Esophagus squamous epithelium (tissue), 5 donors: ENCODE measurements at regions not wholly inside any gene's neighbourhood (a gene's known extent, or its start where the extent isn't known, plus 50 kb on each side); places are given as distances from the start of the nearest gene placed in this dataset.
"Not testable (repeated sequence)": the region's sequence is repeated elsewhere in the genome, so short reads cannot be mapped to it uniquely, and the experiment has no call there.

Source experiments
- DNase-seq: peaks from one replicate; lab custom pipeline; 2025; lab: John Stamatoyannopoulos, UW
- H3K27ac ChIP-seq, 4 donors: fragments of 200-600 bp; sonication (generic); one replicate each; pipeline ENCODE4 v1.5.1; 2016 to 2019; ENCODE audit warnings: mild to moderate bottlenecking in 1 of 4
- H3K27me3 ChIP-seq, 4 donors: fragments of 200-600 bp; sonication (generic); 1 replicate in 3 of 4; 2 replicates in 1 of 4; pipeline versions ENCODE4 v1.5.1 to v1.6.0; 2017 to 2021; ENCODE audit warnings: antibody characterized with exemption in 1 of 4
- H3K36me3 ChIP-seq, 3 donors: fragments of 200-600 bp; sonication (generic); one replicate each; pipeline ENCODE4 v1.5.1; 2016 to 2019
- H3K4me1 ChIP-seq, 3 donors: fragments of 200-600 bp; sonication (generic); one replicate each; pipeline ENCODE4 v1.5.1; 2017 to 2019
- H3K4me3 ChIP-seq, 4 donors: fragments of 200-600 bp; sonication (generic); 1 replicate in 3 of 4; 2 replicates in 1 of 4; pipeline ENCODE4 v1.5.1; 2016 to 2019; ENCODE audit warnings: mild to moderate bottlenecking in 2 of 4, moderate library complexity in 1 of 4
- H3K9me3 ChIP-seq, 3 donors: fragments of 200-600 bp; sonication (generic); one replicate each; pipeline ENCODE4 v1.5.1; 2016 to 2019
- CTCF ChIP-seq, 6 experiments: fragments of 450-650 bp in 4 of 6; fragments of 200-600 bp in 2 of 6; sonication (generic) in 2 of 6; IDR thresholded peaks; one replicate each; pipeline ENCODE4 v1.5.1; 2016 to 2019; ENCODE audit warnings: antibody characterized with exemption in 6 of 6, mild to moderate bottlenecking in 4 of 6, moderate library complexity in 4 of 6
- POLR2A ChIP-seq, 4 donors: fragments of 450-650 bp; IDR thresholded peaks; one replicate each; pipeline ENCODE4 v1.6.1; 2017; ENCODE audit warnings: antibody characterized with exemption in 4 of 4, mild to moderate bottlenecking in 4 of 4, moderate library complexity in 3 of 4
- WGBS, 2 donors: methylation state at CpG; one replicate each; pipeline ENCODE4 v1.1.5; 2018; 5-methylcytosine and 5-hydroxymethylcytosine counted together
- intact Hi-C: fragments of 100-400 bp; cut with DNase I; formaldehyde crosslinking; loops from one replicate; pipeline ENCODE4 v1.15.0; 2022
- donor health status: DM: yes; HTN: yes; CAD: no.

GRCh38 chr12:18887368-18887767 is 149.4 kb downstream of the CAPZA3 start:
- WGBS, 2 donors = 58 to 73% methylated on average over 4 of the region's 4 CpGs
- Histone ChIP-seq H3K4me3 (no peak overlapping the region), H3K4me1 (no peaks in the 10 kb centered on the region), H3K36me3 (no peaks in the 10 kb centered on the region), H3K27me3 (no peaks in the 10 kb centered on the region), H3K9me3 (no peaks in the 10 kb centered on the region), H3K27ac (no peak overlapping the region)
- no peak for DNase-seq
- TF ChIP-seq CTCF (IDR thresholded peaks at IDR 0.05) (no peak), POLR2A (IDR thresholded peaks at IDR 0.05) (no peak)
- intact Hi-C loops = no loop called here

- no peaks in the 10 kb centered on the region for H3K4me1 ChIP-seq
- no peak for TF ChIP-seq POLR2A (IDR thresholded peaks at IDR 0.05)
- no peak for TF ChIP-seq CTCF (IDR thresholded peaks at IDR 0.05)
- H3K27me3 ChIP-seq = no peaks in the 10 kb centered on the region
- no peaks in the 10 kb centered on the region for H3K36me3 ChIP-seq
- no peak for DNase-seq
- intact Hi-C loops = no loop called here
- 59 to 69% methylated on average over 2 of the region's 2 CpGs for WGBS, 2 donors
- H3K9me3 ChIP-seq = no peaks in the 10 kb centered on the region
- no peak overlapping the region for H3K27ac ChIP-seq
- H3K4me3 ChIP-seq = no peak overlapping the region
These were observed 150.1 kb downstream of the CAPZA3 start for GRCh38 chr12:18888047-18888446.

GRCh38 chr12:18890621-18891020 is 152.7 kb downstream of the CAPZA3 start:
- intact Hi-C loops, H3K36me3 ChIP-seq, H3K4me3 ChIP-seq, H3K27me3 ChIP-seq, DNase-seq, H3K4me1 ChIP-seq, H3K27ac ChIP-seq, H3K9me3 ChIP-seq: not testable (repeated sequence)
- 48 to 57% methylated on average over 3 of the region's 3 CpGs for WGBS, 2 donors

- no peak for TF ChIP-seq POLR2A (IDR thresholded peaks at IDR 0.05)
- no peak for TF ChIP-seq CTCF (IDR thresholded peaks at IDR 0.05)
- no peak overlapping the region for H3K4me3 ChIP-seq
- no peaks in the 10 kb centered on the region for H3K36me3 ChIP-seq
- WGBS, 2 donors = 80 to 91% methylated on average over 1 to 6 of the region's 9 CpGs
- no peak for DNase-seq
- intact Hi-C loops = no loop called here
- H3K9me3 ChIP-seq = no peaks in the 10 kb centered on the region
- no peaks in the 10 kb centered on the region for H3K4me1 ChIP-seq
- no peaks in the 10 kb centered on the region for H3K27me3 ChIP-seq
- H3K27ac ChIP-seq = no peak overlapping the region
These were observed 157.6 kb downstream of the CAPZA3 start for GRCh38 chr12:18895540-18895939.

GRCh38 chr12:18895946-18896345 is 158.0 kb downstream of the CAPZA3 start:
- H3K9me3 ChIP-seq = no peaks in the 10 kb centered on the region
- no peak overlapping the region for H3K27ac ChIP-seq
- no peak overlapping the region for H3K4me3 ChIP-seq
- no peak for DNase-seq
- H3K4me1 ChIP-seq = no peaks in the 10 kb centered on the region
- no peaks in the 10 kb centered on the region for H3K36me3 ChIP-seq
- WGBS, 2 donors = no CpG with 5 or more reads among the region's 7 CpGs
- H3K27me3 ChIP-seq = no peaks in the 10 kb centered on the region
- intact Hi-C loops = no loop called here
- TF ChIP-seq CTCF (IDR thresholded peaks at IDR 0.05) = no peak
- no peak for TF ChIP-seq POLR2A (IDR thresholded peaks at IDR 0.05)

GRCh38 chr12:18897823-18898222 is 159.9 kb downstream of the CAPZA3 start:
- Histone ChIP-seq H3K9me3 (no peaks in the 10 kb centered on the region), H3K4me3 (no peak overlapping the region), H3K36me3 (no peaks in the 10 kb centered on the region), H3K27ac (no peak overlapping the region), H3K4me1 (no peaks in the 10 kb centered on the region), H3K27me3 (no peaks in the 10 kb centered on the region)
- no peak for DNase-seq
- TF ChIP-seq CTCF (IDR thresholded peaks at IDR 0.05) (no peak), POLR2A (IDR thresholded peaks at IDR 0.05) (no peak)
- intact Hi-C loops = no loop called here
- WGBS, 2 donors = 63 to 69% methylated on average over 5 of the region's 5 CpGs
